HEK293 (cell line): ENCODE measurements at regions not wholly inside any gene's neighbourhood (a gene's known extent, or its start where the extent isn't known, plus 50 kb on each side); places are given as distances from the start of the nearest gene placed in this dataset.
"Not testable (repeated sequence)": the region's sequence is repeated elsewhere in the genome, so short reads cannot be mapped to it uniquely, and the experiment has no call there.

Experiments
- CTCF ChIA-PET: fragments of 350-600 bp; formaldehyde crosslinking; extraction: SDS; loops from one replicate; lab custom pipeline; 2021; ENCODE audit warnings: antibody characterized with exemption; lab: Yijun Ruan, JAX
- POLR2A ChIA-PET: fragments of 300-600 bp; formaldehyde crosslinking; extraction: SDS; loops from one replicate; lab custom pipeline; 2020; ENCODE audit warnings: antibody characterized with exemption, inconsistent platforms; lab: Yijun Ruan, JAX
- H3K27ac ChIP-seq: fragments of 200-500 bp; sonication (Bioruptor generic); 2 replicates; pipeline ENCODE4 v1.5.1; 2014; ENCODE audit warnings: low read depth, low read length, control low read depth, inconsistent platforms; ENCODE audit errors: extremely low read depth
- H3K36me3 ChIP-seq, 2 experiments: fragments of 200-500 bp in 1 of 2; sonication (Bioruptor generic) in 1 of 2; 1 replicate in 1 of 2; 2 replicates in 1 of 2; pipeline ENCODE4 v1.5.1; 2014 to 2017; ENCODE audit warnings: inconsistent platforms in 2 of 2, low read length in 2 of 2; ENCODE audit not compliant: control insufficient read depth in 2 of 2, insufficient read depth in 1 of 2
- H3K4me1 ChIP-seq: fragments of 200-500 bp; sonication (Bioruptor generic); 2 replicates; pipeline ENCODE4 v1.5.1; 2014; ENCODE audit warnings: mild to moderate bottlenecking, low read length, inconsistent platforms; ENCODE audit not compliant: control insufficient read depth, insufficient read depth
- H3K4me3 ChIP-seq: 2 replicates; pipeline ENCODE4 v1.5.1; 2011; ENCODE audit warnings: low read depth, mild to moderate bottlenecking, control low read depth, low read length, moderate library complexity
- H3K9me3 ChIP-seq: fragments of 200-500 bp; sonication (Bioruptor generic); 2 replicates; pipeline ENCODE4 v1.5.1; 2014; ENCODE audit warnings: low read depth, low read length, inconsistent platforms; ENCODE audit not compliant: control insufficient read depth, insufficient read depth
- HOXD13 ChIP-seq: sonication (generic); formaldehyde crosslinking; IDR thresholded peaks from 2 replicates; pipeline ENCODE4 v1.8.0; 2022; ENCODE audit warnings: missing genetic modification reagents, borderline replicate concordance
- PRDM1 ChIP-seq: fragments of 450-650 bp; formaldehyde crosslinking; IDR thresholded peaks from 2 replicates; pipeline ENCODE4; 2016; ENCODE audit warnings: missing biosample characterization, missing genetic modification characterization
- SP2 ChIP-seq: fragments of 450-650 bp; formaldehyde crosslinking; IDR thresholded peaks from 2 replicates; pipeline ENCODE4 v1.5.1; 2016; ENCODE audit warnings: missing biosample characterization, missing genetic modification characterization
- WT1 ChIP-seq: fragments of 450-650 bp; formaldehyde crosslinking; IDR thresholded peaks from 2 replicates; pipeline ENCODE4 v1.5.1; 2016; ENCODE audit warnings: missing biosample characterization, missing genetic modification characterization
- YY2 ChIP-seq: fragments of 450-650 bp; formaldehyde crosslinking; IDR thresholded peaks from 2 replicates; pipeline ENCODE4 v1.5.1; 2016; ENCODE audit warnings: missing biosample characterization, missing genetic modification characterization
- ZBTB49 ChIP-seq: fragments of 450-650 bp; formaldehyde crosslinking; IDR thresholded peaks from 2 replicates; pipeline ENCODE4 v1.5.1; 2016; ENCODE audit warnings: missing biosample characterization, missing genetic modification characterization, low read depth
- ZIC2 ChIP-seq: fragments of 450-650 bp; formaldehyde crosslinking; IDR thresholded peaks from 2 replicates; pipeline ENCODE4 v1.5.1; 2016; ENCODE audit warnings: missing biosample characterization, missing genetic modification characterization
- ZNF24 ChIP-seq: fragments of 450-650 bp; formaldehyde crosslinking; IDR thresholded peaks from 2 replicates; pipeline ENCODE4 v1.5.1; 2016; ENCODE audit warnings: missing biosample characterization, missing genetic modification characterization
- ZNF548 ChIP-seq: fragments of 450-650 bp; formaldehyde crosslinking; IDR thresholded peaks from 2 replicates; pipeline ENCODE4 v1.5.1; 2016; ENCODE audit warnings: missing biosample characterization, missing genetic modification characterization
- ZNF701 ChIP-seq: fragments of 450-650 bp; formaldehyde crosslinking; IDR thresholded peaks from 2 replicates; pipeline ENCODE4 v1.5.1; 2016; ENCODE audit warnings: missing biosample characterization, missing genetic modification characterization
- ZNF76 ChIP-seq: fragments of 450-650 bp; formaldehyde crosslinking; IDR thresholded peaks from 2 replicates; pipeline ENCODE4; 2016; ENCODE audit warnings: low read depth, missing biosample characterization, missing genetic modification characterization, borderline replicate concordance
- ZNF777 ChIP-seq: fragments of 450-650 bp; formaldehyde crosslinking; IDR thresholded peaks from 2 replicates; pipeline ENCODE4 v1.5.1; 2017; ENCODE audit warnings: missing biosample characterization, missing genetic modification characterization, borderline replicate concordance

GRCh38 chr14:89469210-89470198 is 52.5 kb upstream of the FOXN3 start:
- H3K36me3 ChIP-seq: no peaks in the 10 kb centered on the region
- no peaks in the 10 kb centered on the region for H3K9me3 ChIP-seq
- TF ChIP-seq SP2 (tag by site-specific recombination) (no peak), HOXD13 (CRISPR knock-in tag) (no peak)
- no peaks in the 10 kb centered on the region for H3K4me1 ChIP-seq
- POLR2A ChIA-PET: no interaction called here
- no peak overlapping the region for H3K27ac ChIP-seq
- H3K4me3 ChIP-seq: no peak overlapping the region
- CTCF ChIA-PET: no interaction called here

GRCh38 chr14:89468566-89468965 is 51.5 kb upstream of the FOXN3 start:
- Histone ChIP-seq H3K9me3 (no peaks in the 10 kb centered on the region), H3K36me3 (no peaks in the 10 kb centered on the region), H3K27ac (no peak overlapping the region), H3K4me3 (no peak overlapping the region), H3K4me1 (no peaks in the 10 kb centered on the region)
- ChIA-PET CTCF (no interaction called here), POLR2A (no interaction called here)
- TF ChIP-seq PRDM1 (tag by site-specific recombination): no peak
- TF ChIP-seq ZNF777 (tag by site-specific recombination): no peak
- no peak for TF ChIP-seq ZNF701 (tag by site-specific recombination)
- no peak for TF ChIP-seq WT1
- TF ChIP-seq ZNF548: no peak
- no peak for TF ChIP-seq ZNF24 (tag by site-specific recombination)
- no peak for TF ChIP-seq ZBTB49 (tag by site-specific recombination)
- TF ChIP-seq ZNF76: no peak

- POLR2A ChIA-PET, CTCF ChIA-PET, H3K36me3 ChIP-seq: not testable (repeated sequence)
Measured at GRCh38 chr14:89468030-89468429, 51.0 kb upstream of the FOXN3 start.

GRCh38 chr14:89466944-89467343 is 49.9 kb upstream of the FOXN3 start:
- POLR2A ChIA-PET: interaction anchor here (0.6 to 0.7 kb wide), 3 partner anchors 70 to 449 kb away, joined by 3 to 7 read pairs (median 6); no protein-coding TSS in a partner anchor
- CTCF ChIA-PET: no interaction called here
- TF ChIP-seq ZIC2 (tag by site-specific recombination): peak; percentile 31
- no peak for TF ChIP-seq YY2 (tag by site-specific recombination)
- TF ChIP-seq, all 188 proteins: peak for 1
- no peak overlapping the region for H3K27ac ChIP-seq
- no peaks in the 10 kb centered on the region for H3K9me3 ChIP-seq
- H3K4me3 ChIP-seq: no peak overlapping the region
- H3K36me3 ChIP-seq: no peaks in the 10 kb centered on the region
- H3K4me1 ChIP-seq: no peaks in the 10 kb centered on the region

More at GRCh38 chr14:89468030-89468429, 51.0 kb upstream of the FOXN3 start:
- not testable (repeated sequence) for H3K4me1 ChIP-seq, H3K9me3 ChIP-seq, H3K27ac ChIP-seq, H3K4me3 ChIP-seq
